CD4-positive, alpha-beta memory T cell (primary cell): ENCODE measurements at regions not wholly inside any gene's neighbourhood (a gene's known extent, or its start where the extent isn't known, plus 50 kb on each side); places are given as distances from the start of the nearest gene placed in this dataset.

Experiments used
- CTCF ChIA-PET: fragments of 350-600 bp; sonication (Branson Sonifier 250); formaldehyde crosslinking; loops from one replicate; lab custom pipeline; 2021; ENCODE audit warnings: inconsistent platforms; ENCODE audit not compliant: partially characterized antibody; lab: Charles Lee
- POLR2A ChIA-PET: fragments of 350-600 bp; sonication (Branson Sonifier 250); formaldehyde crosslinking; loops from one replicate; lab custom pipeline; 2021; ENCODE audit not compliant: partially characterized antibody; lab: Charles Lee
- DNase-seq, 5 donors: peaks; one replicate each; pipeline versions ENCODE4 v3.0.0 to v3.0.0-alpha.2; 2020 to 2022; ENCODE audit warnings: mixed read lengths in 1 of 5
- H3K27ac ChIP-seq: one replicate; pipeline ENCODE4 v1.7.0; 2013; ENCODE audit warnings: low read depth, low read length
- H3K27me3 ChIP-seq: 2 replicates; pipeline ENCODE4 v1.7.0; 2013; ENCODE audit warnings: mild to moderate bottlenecking, low read length, moderate library complexity; ENCODE audit not compliant: insufficient read depth
- H3K36me3 ChIP-seq: 2 replicates; pipeline ENCODE4 v1.7.0; 2013; ENCODE audit warnings: mild to moderate bottlenecking, low read length, moderate library complexity; ENCODE audit not compliant: insufficient read depth
- H3K4me1 ChIP-seq: 2 replicates; pipeline ENCODE4 v1.7.0; 2013; ENCODE audit warnings: mild to moderate bottlenecking, low read length, moderate library complexity; ENCODE audit not compliant: insufficient read depth
- H3K4me3 ChIP-seq, 2 donors: one replicate each; pipeline ENCODE4 v1.7.0; 2013; ENCODE audit warnings: low read length in 2 of 2, mild to moderate bottlenecking in 1 of 2
- H3K9me3 ChIP-seq, 2 donors: one replicate each; pipeline ENCODE4 v1.7.0; 2013; ENCODE audit warnings: low read length in 2 of 2, control low read depth in 1 of 2; ENCODE audit not compliant: control insufficient read depth in 1 of 2
- H3K27ac Mint-ChIP-seq, 7 donors: one replicate each; pipeline ENCODE4 v1.8.0; 2020 to 2021; ENCODE audit warnings: mixed read lengths in 7 of 7, mild to moderate bottlenecking in 6 of 7, inconsistent platforms in 3 of 7, moderate library complexity in 3 of 7
- H3K27me3 Mint-ChIP-seq, 2 donors: one replicate each; pipeline ENCODE4 v1.8.0; 2020 to 2021; ENCODE audit warnings: mixed read lengths in 2 of 2
- H3K36me3 Mint-ChIP-seq, 2 donors: one replicate each; pipeline ENCODE4 v1.8.0; 2020 to 2021; ENCODE audit warnings: mixed read lengths in 2 of 2, inconsistent platforms in 1 of 2, mild to moderate bottlenecking in 1 of 2
- H3K4me1 Mint-ChIP-seq, 4 donors: one replicate each; pipeline ENCODE4 v1.8.0; 2020 to 2021; ENCODE audit warnings: mixed read lengths in 4 of 4, mild to moderate bottlenecking in 1 of 4
- H3K4me3 Mint-ChIP-seq, 8 donors: one replicate each; pipeline ENCODE4 v1.8.0; 2020 to 2021; ENCODE audit warnings: mixed read lengths in 8 of 8, mild to moderate bottlenecking in 7 of 8, moderate library complexity in 6 of 8, inconsistent platforms in 3 of 8
- H3K9me3 Mint-ChIP-seq, 8 donors: one replicate each; pipeline ENCODE4 v1.8.0; 2020 to 2021; ENCODE audit warnings: mixed read lengths in 8 of 8, mild to moderate bottlenecking in 5 of 8, inconsistent platforms in 3 of 8, moderate library complexity in 1 of 8
- intact Hi-C: fragments of 100-400 bp; cut with micrococcal nuclease; formaldehyde crosslinking; loops from one replicate; pipeline ENCODE4 v1.15.1; 2023

GRCh38 chr20:57066126-57066900, 200.1 kb downstream of the BMP7 start:
- H3K4me3 Mint-ChIP-seq: no peak overlapping the region
- H3K9me3 Mint-ChIP-seq: peaks cover 0 to 5% (median 0%) of the 10 kb centered on the region in 8 donors
- ChIA-PET POLR2A (no interaction called here), CTCF (no interaction called here)
- H3K36me3 Mint-ChIP-seq: no peaks in the 10 kb centered on the region
- DNase-seq: no peak
- no peak overlapping the region for H3K4me3 ChIP-seq
- peaks cover 4% of the 10 kb centered on the region for H3K27me3 ChIP-seq
- H3K36me3 ChIP-seq: no peaks in the 10 kb centered on the region
- peaks cover 0 to 3% (median 2%) of the 10 kb centered on the region in 4 donors for H3K4me1 Mint-ChIP-seq
- peaks cover 35 to 42% of the 10 kb centered on the region in 2 donors for H3K27me3 Mint-ChIP-seq
- H3K27ac ChIP-seq: no peak overlapping the region
- no peak overlapping the region for H3K27ac Mint-ChIP-seq
- H3K4me1 ChIP-seq: no peaks in the 10 kb centered on the region
- no peaks in the 10 kb centered on the region for H3K9me3 ChIP-seq
- intact Hi-C loops: no loop called here

GRCh38 chr20:57069442-57069841, 197.0 kb downstream of the BMP7 start:
- peaks cover 0 to 10% (median 3%) of the 10 kb centered on the region in 4 donors for H3K4me1 Mint-ChIP-seq
- Histone ChIP-seq H3K27ac (no peak overlapping the region), H3K36me3 (no peaks in the 10 kb centered on the region), H3K27me3 (peaks cover 10% of the 10 kb centered on the region), H3K4me1 (no peaks in the 10 kb centered on the region), H3K9me3 (no peaks in the 10 kb centered on the region), H3K4me3 (no peak overlapping the region)
- ChIA-PET POLR2A (no interaction called here), CTCF (no interaction called here)
- peaks cover 28 to 35% of the 10 kb centered on the region in 2 donors for H3K27me3 Mint-ChIP-seq
- peaks cover 0 to 7% (median 0%) of the 10 kb centered on the region in 8 donors for H3K9me3 Mint-ChIP-seq
- H3K27ac Mint-ChIP-seq: no peak overlapping the region
- intact Hi-C loops: no loop called here
- H3K36me3 Mint-ChIP-seq: no peaks in the 10 kb centered on the region
- DNase-seq: no peak
- H3K4me3 Mint-ChIP-seq: no peak overlapping the region

GRCh38 chr20:57070296-57070695, 196.1 kb downstream of the BMP7 start:
- peak overlapping the region in 1 of 7 donors; percentile 48 for H3K27ac Mint-ChIP-seq
- Histone ChIP-seq H3K4me1 (no peaks in the 10 kb centered on the region), H3K36me3 (no peaks in the 10 kb centered on the region), H3K27me3 (peaks cover 10% of the 10 kb centered on the region), H3K9me3 (no peaks in the 10 kb centered on the region), H3K27ac (no peak overlapping the region), H3K4me3 (no peak overlapping the region)
- DNase-seq: no peak
- H3K4me1 Mint-ChIP-seq: peaks cover 0 to 10% (median 3%) of the 10 kb centered on the region in 4 donors
- intact Hi-C loops: no loop called here
- no peak overlapping the region for H3K4me3 Mint-ChIP-seq
- peaks cover 0 to 10% (median 0%) of the 10 kb centered on the region in 8 donors for H3K9me3 Mint-ChIP-seq
- H3K27me3 Mint-ChIP-seq: peaks cover 28 to 35% of the 10 kb centered on the region in 2 donors
- no peaks in the 10 kb centered on the region for H3K36me3 Mint-ChIP-seq
- POLR2A ChIA-PET: no interaction called here
- CTCF ChIA-PET: no interaction called here

- Histone ChIP-seq H3K4me1 (no peaks in the 10 kb centered on the region), H3K36me3 (no peaks in the 10 kb centered on the region), H3K9me3 (no peaks in the 10 kb centered on the region), H3K27ac (no peak overlapping the region), H3K4me3 (no peak overlapping the region), H3K27me3 (peaks cover 10% of the 10 kb centered on the region)
- peak overlapping the region in 3 of 8 donors; percentile 43 to 58 (median 47) for H3K4me3 Mint-ChIP-seq
- no peaks in the 10 kb centered on the region for H3K36me3 Mint-ChIP-seq
- intact Hi-C loops: no loop called here
- POLR2A ChIA-PET: no interaction called here
- H3K27ac Mint-ChIP-seq: no peak overlapping the region
- H3K9me3 Mint-ChIP-seq: peaks cover 0 to 10% (median 3%) of the 10 kb centered on the region in 8 donors
- peaks cover 0 to 10% (median 3%) of the 10 kb centered on the region in 4 donors for H3K4me1 Mint-ChIP-seq
- H3K27me3 Mint-ChIP-seq: peaks cover 23 to 32% of the 10 kb centered on the region in 2 donors
- CTCF ChIA-PET: no interaction called here
- no peak for DNase-seq
Measured at GRCh38 chr20:57071283-57071731, 195.1 kb downstream of the BMP7 start.

- H3K9me3 Mint-ChIP-seq: peaks cover 0 to 11% (median 7%) of the 10 kb centered on the region in 8 donors
- H3K27me3 Mint-ChIP-seq: peaks cover 21 to 31% of the 10 kb centered on the region in 2 donors
- no peaks in the 10 kb centered on the region for H3K36me3 Mint-ChIP-seq
- Histone ChIP-seq H3K9me3 (no peaks in the 10 kb centered on the region), H3K36me3 (no peaks in the 10 kb centered on the region), H3K27me3 (peaks cover 10% of the 10 kb centered on the region), H3K4me1 (no peaks in the 10 kb centered on the region), H3K4me3 (no peak overlapping the region), H3K27ac (no peak overlapping the region)
- H3K27ac Mint-ChIP-seq: no peak overlapping the region
- H3K4me1 Mint-ChIP-seq: peaks cover 0 to 10% (median 3%) of the 10 kb centered on the region in 4 donors
- ChIA-PET POLR2A (no interaction called here), CTCF (no interaction called here)
- no peak for DNase-seq
- intact Hi-C loops: no loop called here
- no peak overlapping the region for H3K4me3 Mint-ChIP-seq
Measured at GRCh38 chr20:57071954-57072583, 194.4 kb downstream of the BMP7 start.

- no peaks in the 10 kb centered on the region for H3K9me3 ChIP-seq
- no peak overlapping the region for H3K27ac Mint-ChIP-seq
- H3K36me3 ChIP-seq: no peaks in the 10 kb centered on the region
- no peak overlapping the region for H3K27ac ChIP-seq
- no peak for DNase-seq
- intact Hi-C loops: no loop called here
- peaks cover 0 to 10% (median 3%) of the 10 kb centered on the region in 4 donors for H3K4me1 Mint-ChIP-seq
- peaks cover 3 to 19% (median 11%) of the 10 kb centered on the region in 8 donors for H3K9me3 Mint-ChIP-seq
- no peaks in the 10 kb centered on the region for H3K4me1 ChIP-seq
- no peak overlapping the region for H3K4me3 ChIP-seq
- peaks cover 17 to 23% of the 10 kb centered on the region in 2 donors for H3K27me3 Mint-ChIP-seq
- ChIA-PET CTCF (no interaction called here), POLR2A (no interaction called here)
- H3K4me3 Mint-ChIP-seq: no peak overlapping the region
- H3K36me3 Mint-ChIP-seq: no peaks in the 10 kb centered on the region
- H3K27me3 ChIP-seq: peaks cover 10% of the 10 kb centered on the region
Measured at GRCh38 chr20:57073402-57073801, 193.0 kb downstream of the BMP7 start.

DNA sequence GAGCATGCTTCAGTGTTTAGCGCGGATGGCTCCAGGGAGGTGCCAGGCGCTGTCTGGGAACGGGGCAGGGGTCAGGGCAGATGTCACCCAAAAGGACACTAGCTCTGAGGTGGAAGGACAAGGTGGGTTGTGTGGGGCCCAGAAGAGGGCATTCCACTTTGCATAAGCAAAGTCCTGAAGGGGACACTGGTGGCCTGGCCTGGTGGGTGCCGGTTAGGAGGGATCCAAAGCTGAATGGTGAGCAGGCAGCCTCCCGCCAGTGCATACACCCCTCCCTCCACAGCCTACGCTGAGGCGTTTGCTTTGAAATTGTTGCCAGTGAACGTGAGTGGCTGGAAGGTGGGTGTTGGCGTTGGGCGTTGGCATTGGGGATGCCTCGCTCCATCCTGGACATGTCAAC, 192.1 kb downstream of the BMP7 start:
- H3K4me1 Mint-ChIP-seq: peaks cover 0 to 10% (median 3%) of the 10 kb centered on the region in 4 donors
- Histone ChIP-seq H3K9me3 (no peaks in the 10 kb centered on the region), H3K27me3 (peaks cover 10% of the 10 kb centered on the region), H3K27ac (no peak overlapping the region), H3K4me3 (no peak overlapping the region), H3K36me3 (no peaks in the 10 kb centered on the region), H3K4me1 (no peaks in the 10 kb centered on the region)
- peaks cover 4 to 29% (median 18%) of the 10 kb centered on the region in 8 donors for H3K9me3 Mint-ChIP-seq
- DNase-seq: no peak
- CTCF ChIA-PET: no interaction called here
- no peak overlapping the region for H3K4me3 Mint-ChIP-seq
- POLR2A ChIA-PET: no interaction called here
- H3K27me3 Mint-ChIP-seq: peaks cover 17 to 23% of the 10 kb centered on the region in 2 donors
- no peaks in the 10 kb centered on the region for H3K36me3 Mint-ChIP-seq
- no peak overlapping the region for H3K27ac Mint-ChIP-seq
- intact Hi-C loops: no loop called here
